ENCODE measurements at regions not wholly inside any gene's neighbourhood (a gene's known extent, or its start where the extent isn't known, plus 50 kb on each side); places are given as distances from the start of the nearest gene placed in this dataset.

GRCh38 chr11:80448709-80449108 is 1007.9 kb upstream of the TENM4 start:
- DNase-seq = no peak

DNA sequence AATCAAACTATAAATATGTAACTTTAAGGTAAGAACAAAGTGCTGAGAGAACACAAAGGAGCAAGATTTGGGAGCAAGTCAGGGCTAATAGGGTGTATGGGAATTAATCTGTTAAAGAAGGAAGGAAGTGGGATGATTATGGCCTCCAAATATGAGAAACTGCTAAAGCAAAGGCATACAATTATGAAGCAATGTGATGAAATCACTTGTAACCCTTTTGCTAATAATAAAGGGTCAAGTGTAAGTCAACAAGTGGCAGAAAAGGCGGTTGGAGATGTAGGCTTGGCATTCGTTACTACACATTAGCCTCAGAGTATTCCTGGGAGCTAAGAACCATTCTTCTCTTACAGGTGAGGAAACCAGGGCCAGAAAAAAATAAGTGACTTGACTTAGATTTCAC is 1002.3 kb upstream of the TENM4 start:
- no peak for DNase-seq

DNA sequence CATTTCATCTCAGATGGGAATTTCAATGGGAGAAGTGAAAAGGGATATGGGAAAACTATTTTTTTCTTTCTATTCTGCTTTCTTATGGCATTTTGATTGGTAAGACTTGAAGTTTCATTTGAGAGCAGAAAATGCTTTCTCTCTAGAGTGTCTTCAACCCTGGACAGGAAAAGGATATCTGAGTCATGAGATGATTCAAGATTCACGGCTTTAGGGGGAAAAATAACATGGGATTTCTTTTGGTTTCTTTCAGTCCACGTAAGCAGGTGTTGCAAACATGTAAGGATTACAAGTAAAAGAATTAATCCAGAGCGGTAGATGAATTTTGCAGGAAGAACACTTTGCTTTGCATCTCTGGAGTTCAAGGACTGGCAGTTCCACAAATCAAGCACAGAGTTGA is 1001.0 kb upstream of the TENM4 start:
- no peak for DNase-seq

GRCh38 chr11:80440835-80441234 is 1000.0 kb upstream of the TENM4 start:
- DNase-seq = no peak

DNA sequence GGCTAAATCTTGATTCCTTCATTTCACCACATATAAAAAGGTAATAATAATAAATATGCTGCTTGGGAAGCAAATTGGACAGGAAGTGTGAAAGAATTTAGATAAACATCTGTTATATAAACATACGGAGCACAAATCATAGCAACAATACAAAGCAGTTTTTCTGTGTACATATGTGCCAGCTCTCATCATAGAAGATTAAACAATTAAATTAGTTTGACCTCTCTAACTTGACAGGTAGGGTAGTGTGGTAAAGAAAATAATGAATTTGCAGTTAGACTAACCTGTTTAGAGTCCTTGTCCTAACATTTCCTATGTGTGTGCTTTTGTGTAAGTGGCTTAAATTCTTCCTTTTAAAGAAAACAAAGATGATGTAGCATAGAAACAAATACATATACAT is 995.7 kb upstream of the TENM4 start:
- DNase-seq = no peak

DNA sequence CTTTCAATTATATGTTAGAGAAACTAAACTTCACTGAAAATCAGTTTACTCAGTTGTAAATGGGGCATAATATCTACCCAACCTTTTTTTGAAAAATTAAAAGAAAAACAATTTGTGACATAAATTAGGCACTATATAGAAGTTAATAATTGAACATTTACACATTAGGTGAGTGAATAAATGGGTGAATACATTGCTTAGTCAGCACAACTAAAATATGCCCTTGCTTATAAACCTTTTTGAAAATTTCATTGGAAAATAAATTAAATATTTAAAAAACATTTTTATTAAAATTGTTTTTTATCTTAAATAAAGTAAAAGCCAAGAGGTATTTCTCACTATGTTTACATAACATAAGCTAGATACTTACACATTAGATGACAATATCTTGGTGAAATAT is 994.5 kb upstream of the TENM4 start:
- no peak for DNase-seq

- DNase-seq = no peak
Measured at GRCh38 chr11:80432057-80432456, 991.2 kb upstream of the TENM4 start.

- no peak for DNase-seq
Measured at GRCh38 chr11:80424012-80424695, 983.3 kb upstream of the TENM4 start.

DNA sequence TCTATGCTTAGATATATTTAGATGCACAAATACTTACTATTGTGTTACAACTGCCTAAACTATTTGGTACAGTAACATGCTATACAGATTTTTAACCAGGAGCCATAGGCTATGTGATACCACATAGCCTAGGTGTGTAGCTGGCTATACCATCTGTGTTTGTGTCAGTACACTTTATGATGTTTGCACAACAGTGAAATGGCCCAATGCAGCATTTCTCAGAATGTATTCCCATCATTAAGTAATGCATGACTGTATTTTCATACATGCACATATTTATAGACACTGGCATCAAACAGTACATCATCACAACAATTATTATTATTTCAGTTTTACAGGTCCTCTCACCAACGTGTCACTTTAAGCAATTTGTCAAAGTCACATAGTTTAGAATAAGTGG is 979.5 kb upstream of the TENM4 start:
- DNase-seq = no peak

- no peak for DNase-seq
Measured at GRCh38 chr11:80417681-80418080, 976.9 kb upstream of the TENM4 start.

- no peak for DNase-seq
Measured at GRCh38 chr11:80415580-80415979, 974.8 kb upstream of the TENM4 start.

- no peak for DNase-seq
Measured at GRCh38 chr11:80414181-80415165, 973.6 kb upstream of the TENM4 start.

- no peak for DNase-seq
Measured at GRCh38 chr11:80412604-80413003, 971.8 kb upstream of the TENM4 start.

DNA sequence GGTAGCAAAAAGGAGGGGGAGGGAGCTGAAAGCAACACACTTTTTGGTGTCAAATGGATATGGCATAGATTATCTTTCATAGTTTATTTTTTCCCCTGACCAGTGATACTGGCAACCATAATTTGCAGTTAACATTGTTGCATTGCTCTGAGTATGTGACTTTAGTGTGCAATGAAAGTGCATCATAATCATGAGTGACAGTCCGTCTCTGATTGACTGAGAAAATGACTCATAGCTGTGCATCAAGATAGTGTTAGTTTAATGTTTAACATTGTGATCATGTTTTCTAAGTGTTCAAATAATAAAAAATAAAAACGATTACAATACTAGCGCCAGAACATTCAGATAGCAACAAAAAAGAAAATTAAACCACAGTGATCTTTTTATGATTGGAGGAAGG is 952.4 kb upstream of the TENM4 start:
- no peak for DNase-seq

- no peak for DNase-seq
Measured at GRCh38 chr11:80390505-80390904, 949.7 kb upstream of the TENM4 start.

GRCh38 chr11:80388536-80388935 is 947.7 kb upstream of the TENM4 start:
- DNase-seq = no peak

DNA sequence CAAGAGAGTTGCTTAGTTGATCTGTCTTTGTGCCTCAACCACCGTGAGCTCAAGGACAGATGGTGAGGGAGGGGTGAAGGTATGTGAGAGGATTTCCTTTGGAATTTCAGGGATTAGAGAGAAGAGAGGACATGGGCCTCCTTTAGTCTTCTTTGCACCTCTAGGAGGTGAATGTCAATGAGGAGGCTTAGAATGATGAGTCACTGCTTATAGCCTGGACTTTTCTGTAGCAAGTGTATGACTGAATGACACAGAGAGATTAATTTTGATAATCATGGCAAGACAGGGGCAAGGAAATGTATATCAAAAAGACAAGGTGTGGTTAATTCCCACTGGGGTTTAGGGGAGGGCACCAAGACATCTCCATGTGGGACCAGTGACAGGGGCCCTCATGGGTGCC is 947.3 kb upstream of the TENM4 start:
- DNase-seq = no peak

- DNase-seq = no peak
Measured at GRCh38 chr11:80383655-80384054, 942.8 kb upstream of the TENM4 start.

- DNase-seq = no peak
Measured at GRCh38 chr11:80379620-80380278, 938.9 kb upstream of the TENM4 start.

GRCh38 chr11:80371931-80372330 is 931.1 kb upstream of the TENM4 start:
- no peak for DNase-seq

DNA sequence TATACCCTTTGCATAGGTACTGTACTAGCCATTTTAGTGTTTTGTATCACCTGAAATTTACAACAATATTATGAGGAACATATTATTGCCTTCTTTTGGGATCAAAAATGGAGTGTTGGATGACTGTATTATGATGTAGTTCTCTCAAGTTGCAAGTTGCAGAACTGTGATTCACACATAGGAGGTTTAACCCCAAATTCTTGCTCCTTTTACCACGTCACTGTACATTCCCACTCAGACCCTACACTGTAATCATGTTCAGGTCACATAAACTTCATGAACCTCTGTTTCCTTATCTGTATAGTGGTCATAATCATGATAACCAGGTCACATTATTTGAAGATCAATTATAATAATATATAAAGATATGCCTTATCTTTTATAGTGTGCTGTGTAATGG is 925.1 kb upstream of the TENM4 start:
- no peak for DNase-seq

DNA sequence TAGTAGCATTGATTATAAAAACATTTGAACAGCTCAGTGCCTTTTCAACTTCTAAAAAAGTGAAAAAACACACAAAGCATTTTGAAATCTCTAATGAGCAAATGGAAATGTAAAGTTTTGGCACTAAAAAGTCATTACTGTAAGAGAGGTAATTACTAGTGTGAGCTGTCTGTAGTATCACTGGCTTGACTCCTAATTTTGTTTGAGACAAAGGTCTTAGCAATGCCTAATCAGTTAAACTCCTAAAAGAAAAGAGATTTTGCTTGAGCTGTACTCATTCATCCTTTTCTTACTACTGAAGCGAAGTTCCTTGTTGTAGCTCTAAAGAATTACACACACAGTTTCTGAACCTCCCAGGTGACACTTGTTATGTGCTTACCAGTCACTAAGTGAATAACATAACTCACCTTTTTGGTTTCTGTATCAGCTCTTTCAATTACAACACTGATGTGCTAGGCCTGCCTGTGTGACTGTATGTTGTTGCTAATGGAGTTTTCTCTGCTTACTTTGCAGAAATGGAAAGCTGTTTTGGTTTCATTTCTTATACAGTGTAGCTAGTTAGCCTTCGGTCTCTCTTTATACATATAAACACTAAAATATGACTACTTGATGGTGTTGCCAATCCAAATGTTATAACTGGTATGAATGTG is 924.4 kb upstream of the TENM4 start:
- DNase-seq = peak; percentile 8
